Neural cell (in vitro differentiated cells): ENCODE measurements at regions not wholly inside any gene's neighbourhood (a gene's known extent, or its start where the extent isn't known, plus 50 kb on each side); places are given as distances from the start of the nearest gene placed in this dataset.

Source experiments
- EP300 ChIP-seq: fragments of 450-650 bp; conservative IDR thresholded peaks from 2 replicates; pipeline ENCODE4 v1.6.1; 2014; ENCODE audit warnings: antibody characterized with exemption, mild to moderate bottlenecking, moderate library complexity; ENCODE audit not compliant: poor library complexity, severe bottlenecking
- EZH2 ChIP-seq: fragments of 200-600, 300-800 bp; shearing (Covaris generic), sonication (generic); IDR thresholded peaks from 2 replicates; pipeline ENCODE4 v1.6.1; 2014; ENCODE audit warnings: antibody characterized with exemption, low read length, borderline replicate concordance, mild to moderate bottlenecking; ENCODE audit not compliant: insufficient read depth, poor library complexity, severe bottlenecking
- POLR2AphosphoS5 ChIP-seq: IDR thresholded peaks from 2 replicates; pipeline ENCODE4 v1.6.1; 2012
- RAD21 ChIP-seq: fragments of 450-650 bp; conservative IDR thresholded peaks from 2 replicates; pipeline ENCODE4 v1.6.1; 2014; ENCODE audit warnings: antibody characterized with exemption, mild to moderate bottlenecking, moderate library complexity
- REST ChIP-seq: IDR thresholded peaks from 2 replicates; pipeline ENCODE4 v1.6.1; 2012; ENCODE audit warnings: borderline replicate concordance
- TAF1 ChIP-seq: IDR thresholded peaks from 2 replicates; pipeline ENCODE4 v1.6.1; 2012; ENCODE audit warnings: low read depth
- TF ChIP-seq, protein P1 (sequence below): fragments of 450-650 bp; IDR thresholded peaks from 2 replicates; pipeline ENCODE4 v1.5.1; 2014; ENCODE audit warnings: antibody characterized with exemption, mild to moderate bottlenecking, moderate library complexity; ENCODE audit not compliant: poor library complexity, severe bottlenecking

DNA sequence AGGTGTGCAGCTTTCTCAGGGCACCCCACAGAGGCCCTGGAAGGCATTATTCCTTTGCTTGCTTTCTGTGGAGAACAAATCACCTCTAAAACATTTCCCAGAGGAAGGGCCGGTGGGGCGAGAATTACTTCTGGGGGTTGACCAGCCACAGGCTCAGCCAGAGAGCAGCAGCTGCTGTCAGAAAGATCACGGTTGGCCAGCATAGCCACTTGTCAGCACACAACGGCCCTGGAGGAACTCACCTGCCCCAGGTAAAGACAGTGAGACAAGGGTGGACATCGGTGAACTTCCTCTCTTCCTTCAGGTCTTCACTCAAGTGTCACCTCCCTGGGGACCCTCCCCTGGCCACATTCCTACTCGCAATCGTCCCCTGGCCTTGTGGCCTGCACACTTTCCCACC, 69.5 kb upstream of the CLDN14 start:
- no peak for TF ChIP-seq POLR2AphosphoS5
- TF ChIP-seq, protein P1, sequence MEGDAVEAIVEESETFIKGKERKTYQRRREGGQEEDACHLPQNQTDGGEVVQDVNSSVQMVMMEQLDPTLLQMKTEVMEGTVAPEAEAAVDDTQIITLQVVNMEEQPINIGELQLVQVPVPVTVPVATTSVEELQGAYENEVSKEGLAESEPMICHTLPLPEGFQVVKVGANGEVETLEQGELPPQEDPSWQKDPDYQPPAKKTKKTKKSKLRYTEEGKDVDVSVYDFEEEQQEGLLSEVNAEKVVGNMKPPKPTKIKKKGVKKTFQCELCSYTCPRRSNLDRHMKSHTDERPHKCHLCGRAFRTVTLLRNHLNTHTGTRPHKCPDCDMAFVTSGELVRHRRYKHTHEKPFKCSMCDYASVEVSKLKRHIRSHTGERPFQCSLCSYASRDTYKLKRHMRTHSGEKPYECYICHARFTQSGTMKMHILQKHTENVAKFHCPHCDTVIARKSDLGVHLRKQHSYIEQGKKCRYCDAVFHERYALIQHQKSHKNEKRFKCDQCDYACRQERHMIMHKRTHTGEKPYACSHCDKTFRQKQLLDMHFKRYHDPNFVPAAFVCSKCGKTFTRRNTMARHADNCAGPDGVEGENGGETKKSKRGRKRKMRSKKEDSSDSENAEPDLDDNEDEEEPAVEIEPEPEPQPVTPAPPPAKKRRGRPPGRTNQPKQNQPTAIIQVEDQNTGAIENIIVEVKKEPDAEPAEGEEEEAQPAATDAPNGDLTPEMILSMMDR: no peak
- no peak for TF ChIP-seq EZH2
- TF ChIP-seq TAF1: no peak
- no peak for TF ChIP-seq REST
- no peak for TF ChIP-seq RAD21
- no peak for TF ChIP-seq EP300
